ENCODE measurements at regions not wholly inside any gene's neighbourhood (a gene's known extent, or its start where the extent isn't known, plus 50 kb on each side); places are given as distances from the start of the nearest gene placed in this dataset.

- H3K36me3 ChIP-seq (ENCODE audit: control insufficient read depth in 2 of 2, extremely low read depth in 1 of 2, insufficient read depth in 2 of 2, low read length in 2 of 2) = no peaks in the 10 kb centered on the region
- TF ChIP-seq MYC (IDR thresholded peaks at IDR 0.05; ENCODE audit: low read depth, low read length) (no peak), POLR2A (IDR thresholded peaks at IDR 0.05; ENCODE audit: low read depth, low read length) (no peak), POLR2AphosphoS5 (IDR thresholded peaks at IDR 0.05; ENCODE audit: insufficient read depth, low read depth, low read length) (no peak), MAX (IDR thresholded peaks at IDR 0.05; ENCODE audit: insufficient read depth, insufficient read length) (no peak), JUN (IDR thresholded peaks at IDR 0.05; ENCODE audit: borderline replicate concordance, insufficient read depth, insufficient read length, low read depth) (no peak), CTCF (IDR thresholded peaks at IDR 0.05; ENCODE audit: extremely low read depth in 1 of 2, insufficient read depth in 1 of 2, low read depth in 1 of 2, low read length in 2 of 2) (no peak), EZH2 (IDR thresholded peaks at IDR 0.05; ENCODE audit: borderline replicate concordance, low read depth, low read length, severe bottlenecking) (no peak), GATA2 (IDR thresholded peaks at IDR 0.05; ENCODE audit: insufficient read depth, insufficient read length, low read depth, low read length) (no peak), FOS (IDR thresholded peaks at IDR 0.05; ENCODE audit: borderline replicate concordance, insufficient read depth, low read length) (no peak)
- BruUV-seq (replicated peaks) = no TSS peak
These were observed 2291.5 kb downstream of the PCDH9 start for GRCh38 chr13:64938660-64939059.

More at GRCh38 chr13:64938660-64939059, 2291.5 kb downstream of the PCDH9 start:
- H3K9me3 ChIP-seq (replicated peaks; ENCODE audit: control insufficient read depth, insufficient read depth, low read length) = no peaks in the 10 kb centered on the region
- no peak overlapping the region for H3K27ac ChIP-seq (ENCODE audit: insufficient read depth, low read depth, low read length)
- H3K4me1 ChIP-seq (ENCODE audit: control insufficient read depth, extremely low read depth, insufficient read depth, low read length) = no peaks in the 10 kb centered on the region
- no peaks in the 10 kb centered on the region for H4K20me1 ChIP-seq (replicated peaks; ENCODE audit: control insufficient read depth, extremely low read depth, insufficient read depth, low read length)
- DNase-seq (ENCODE audit: low read depth, low spot score) = no peak
- ChIA-PET POLR2A (no interaction called here), CTCF (interaction anchor here (1.0 to 1.3 kb wide), 2 partner anchors 15 to 467 kb away, joined by 4 read pairs; no protein-coding TSS in a partner anchor)
- no peaks in the 10 kb centered on the region for H3K9me1 ChIP-seq (replicated peaks; ENCODE audit: control insufficient read depth, extremely low read depth, insufficient read depth, low read length)
- H3K27me3 ChIP-seq (ENCODE audit: control insufficient read depth in 2 of 2, insufficient read depth in 2 of 2, low read length in 2 of 2) = no peaks in the 10 kb centered on the region
- H3K9ac ChIP-seq (replicated peaks; ENCODE audit: extremely low read depth, insufficient read depth, low read length) = no peak overlapping the region
- no peaks in the 10 kb centered on the region for H3K79me2 ChIP-seq (ENCODE audit: control insufficient read depth, insufficient read depth, low read length)
- intact Hi-C loops (cut with micrococcal nuclease) = no loop called here
- H3K4me3 ChIP-seq (replicated peaks in 1 of 3; ENCODE audit: insufficient read depth in 1 of 3, low read depth in 1 of 3, low read length in 3 of 3) = no peak overlapping the region
- no peak overlapping the region for H3K4me2 ChIP-seq (ENCODE audit: insufficient read depth, low read length)
- no peak for FAIRE-seq
- H2AFZ ChIP-seq (ENCODE audit: low read depth, low read length) = no peak overlapping the region
- dilution Hi-C loops (cut with MboI; ENCODE audit: extremely low pct_ligation_motif_present, low sequenced_read_pairs) = no loop called here

All from endothelial cell of umbilical vein (primary cell).